Renal cortical epithelial cell (primary cell): ENCODE measurements at regions not wholly inside any gene's neighbourhood (a gene's known extent, or its start where the extent isn't known, plus 50 kb on each side); places are given as distances from the start of the nearest gene placed in this dataset.

ENCODE experiments used
- DNase-seq: peaks from one replicate; pipeline ENCODE4 v3.0.0-alpha.2; 2011; ENCODE audit warnings: low read depth

DNA sequence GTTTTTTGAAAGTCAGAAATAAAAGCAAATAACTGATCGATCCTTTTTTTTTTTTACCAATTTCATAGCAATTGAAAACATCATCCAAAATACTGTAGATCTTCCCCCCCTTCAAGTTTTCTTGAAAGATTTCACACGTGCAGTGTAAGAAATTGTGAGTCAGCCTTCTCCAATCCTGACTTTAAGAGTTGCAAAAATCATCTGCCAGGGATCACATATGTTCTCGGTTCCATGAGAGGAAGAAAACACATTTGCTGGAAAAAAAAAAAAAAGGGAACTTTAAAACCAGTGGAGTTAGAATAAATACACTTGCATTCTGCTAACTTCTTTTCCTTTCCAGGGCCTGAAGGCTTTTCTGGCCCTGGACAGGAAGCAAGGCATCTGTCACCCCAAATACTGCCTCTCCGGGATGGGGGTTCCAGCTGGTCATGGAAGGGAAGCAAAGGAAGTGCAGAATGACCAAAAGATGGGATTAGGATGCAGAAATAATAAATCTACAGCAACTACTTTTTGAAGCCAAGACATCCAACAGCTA is 198.4 kb upstream of the KIAA1217 start:
- no peak for DNase-seq

DNA sequence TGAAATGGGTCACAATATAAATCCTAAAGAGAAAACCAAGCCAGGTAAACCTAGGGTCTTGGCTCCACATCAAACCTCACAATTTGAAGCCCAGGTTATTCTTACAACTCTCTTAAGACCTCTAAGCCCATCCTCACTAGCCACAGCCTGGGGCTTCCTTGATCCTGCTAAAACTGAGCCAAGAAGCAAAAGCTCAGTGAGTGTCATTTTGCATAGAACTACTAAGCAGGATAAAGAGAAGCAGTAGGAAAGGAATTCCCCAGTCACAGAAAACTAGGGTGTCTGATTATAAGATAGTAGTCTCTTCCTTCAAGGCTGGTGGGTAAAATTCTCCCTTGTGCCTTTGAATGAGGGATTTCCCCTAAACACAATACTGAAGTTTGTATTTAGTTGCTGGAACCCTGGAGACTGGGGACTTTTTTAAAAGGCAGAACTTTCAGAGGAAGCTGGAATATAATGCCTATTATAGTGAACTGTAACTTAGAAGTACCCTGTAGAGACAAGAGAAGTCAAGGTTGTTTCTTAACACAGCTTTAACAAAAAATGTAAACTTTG is 196.6 kb upstream of the KIAA1217 start:
- no peak for DNase-seq

DNA sequence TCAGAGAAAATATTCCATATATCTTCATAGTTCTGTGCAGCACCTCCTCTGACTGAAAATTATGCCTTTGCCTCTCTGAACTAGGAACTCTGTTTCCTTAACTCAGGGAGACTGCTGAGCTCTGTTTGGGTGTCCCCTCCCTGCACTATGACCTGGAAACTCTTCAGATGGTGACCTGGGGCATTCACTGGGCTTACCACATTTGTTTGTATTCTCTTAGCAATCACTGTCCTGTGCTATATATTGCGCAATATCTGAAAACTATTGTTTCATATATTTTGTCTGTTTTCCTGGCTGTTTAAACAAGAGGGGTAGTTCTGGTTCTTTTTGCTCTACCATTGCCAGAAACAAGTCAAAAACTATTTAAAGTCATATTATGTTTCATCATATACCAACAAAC is 181.8 kb upstream of the KIAA1217 start:
- DNase-seq: peak; percentile 49

GRCh38 chr10:24034571-24034970 is 174.4 kb upstream of the KIAA1217 start:
- peak; percentile 23 for DNase-seq

GRCh38 chr10:24035761-24036160 is 173.2 kb upstream of the KIAA1217 start:
- no peak for DNase-seq

DNA sequence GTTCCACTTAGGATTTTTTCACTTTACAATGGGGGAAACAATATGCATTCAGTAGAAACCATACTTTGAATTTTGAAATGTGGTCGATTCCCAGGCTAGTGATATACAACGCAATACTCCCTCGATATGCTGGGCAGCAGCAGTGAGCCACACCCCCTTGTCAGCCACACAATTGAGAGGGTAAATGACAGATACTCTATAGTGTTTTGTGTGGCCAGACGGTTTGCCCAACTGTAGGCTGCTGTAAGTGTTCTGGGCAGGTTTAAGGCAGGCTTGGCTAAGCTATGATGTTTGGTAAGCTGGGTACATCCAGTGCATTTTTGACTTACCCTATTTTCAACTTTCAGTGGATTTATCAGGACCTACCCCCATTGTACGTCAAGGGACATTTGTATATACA is 169.6 kb upstream of the KIAA1217 start:
- no peak for DNase-seq

- DNase-seq: no peak
Observed at GRCh38 chr10:24039897-24040296, 169.0 kb upstream of the KIAA1217 start.

GRCh38 chr10:24041034-24041433 is 167.9 kb upstream of the KIAA1217 start:
- DNase-seq: peak; percentile 95

GRCh38 chr10:24041834-24042233 is 167.1 kb upstream of the KIAA1217 start:
- no peak for DNase-seq

GRCh38 chr10:24042884-24043283 is 166.1 kb upstream of the KIAA1217 start:
- no peak for DNase-seq

- no peak for DNase-seq
Observed at GRCh38 chr10:24046060-24046459, 162.9 kb upstream of the KIAA1217 start.

GRCh38 chr10:24047176-24047575 is 161.8 kb upstream of the KIAA1217 start:
- DNase-seq: peak; percentile 80

DNA sequence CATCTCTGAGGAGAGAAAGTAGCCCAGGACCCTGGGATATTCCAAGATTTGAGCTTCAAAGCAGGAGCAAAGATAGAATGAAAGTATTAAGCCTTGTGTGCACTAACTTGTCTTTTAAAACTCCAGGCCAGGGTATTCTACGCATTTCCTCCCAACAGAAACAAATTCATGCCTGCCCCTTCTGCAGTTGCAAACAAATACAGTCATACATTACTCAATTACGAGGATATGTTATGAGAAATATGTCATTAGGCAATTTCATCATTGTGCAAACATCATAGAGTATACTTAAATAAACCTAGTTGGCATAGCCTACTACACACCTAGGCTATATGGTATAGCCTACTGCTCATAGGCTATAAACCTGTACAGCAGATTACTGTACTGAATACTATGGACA is 154.5 kb upstream of the KIAA1217 start:
- no peak for DNase-seq

DNA sequence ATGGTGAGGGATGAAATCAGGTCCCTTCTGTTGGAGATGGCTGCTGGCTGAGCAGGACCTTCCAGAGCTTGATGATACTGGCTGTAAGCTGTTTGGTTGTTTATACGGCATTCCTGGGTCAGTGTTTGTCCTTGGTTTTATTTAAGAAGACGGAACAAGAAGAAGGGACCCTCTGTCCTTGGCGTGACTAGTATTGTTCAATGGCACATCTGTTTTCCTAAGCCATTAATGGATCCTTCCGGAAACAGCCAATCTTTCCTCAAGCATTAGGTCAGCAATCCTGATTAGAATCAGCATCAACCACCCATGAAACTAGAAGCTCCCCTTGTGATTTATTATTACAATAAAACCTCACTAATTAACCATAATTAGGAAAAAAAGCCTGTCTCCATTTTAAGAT is 128.7 kb upstream of the KIAA1217 start:
- DNase-seq: no peak

GRCh38 chr10:24086296-24087086 is 122.4 kb upstream of the KIAA1217 start:
- DNase-seq: no peak

GRCh38 chr10:24091256-24091655 is 117.7 kb upstream of the KIAA1217 start:
- peak; percentile 30 for DNase-seq

DNA sequence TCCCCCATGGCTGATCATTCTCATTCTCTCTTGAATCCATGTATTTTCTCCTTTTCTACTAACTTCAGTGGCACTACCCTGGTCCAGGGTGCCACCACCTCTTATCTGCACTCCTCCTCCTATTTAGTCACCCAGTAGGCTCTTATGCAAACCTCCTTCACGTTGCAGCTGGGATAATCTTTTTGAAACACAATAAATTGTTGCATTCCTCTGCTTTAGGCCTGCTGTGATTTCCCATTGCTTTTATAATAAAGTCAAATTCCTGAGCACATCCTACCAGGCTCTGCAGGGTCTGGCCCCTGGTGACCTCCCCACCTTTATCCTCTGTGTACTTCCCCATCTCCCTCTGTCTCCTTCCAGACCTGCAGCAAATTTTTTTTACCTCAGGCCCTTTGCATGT is 112.7 kb upstream of the KIAA1217 start:
- DNase-seq: no peak

GRCh38 chr10:24097751-24098207 is 111.2 kb upstream of the KIAA1217 start:
- DNase-seq: peak; percentile 56

DNA sequence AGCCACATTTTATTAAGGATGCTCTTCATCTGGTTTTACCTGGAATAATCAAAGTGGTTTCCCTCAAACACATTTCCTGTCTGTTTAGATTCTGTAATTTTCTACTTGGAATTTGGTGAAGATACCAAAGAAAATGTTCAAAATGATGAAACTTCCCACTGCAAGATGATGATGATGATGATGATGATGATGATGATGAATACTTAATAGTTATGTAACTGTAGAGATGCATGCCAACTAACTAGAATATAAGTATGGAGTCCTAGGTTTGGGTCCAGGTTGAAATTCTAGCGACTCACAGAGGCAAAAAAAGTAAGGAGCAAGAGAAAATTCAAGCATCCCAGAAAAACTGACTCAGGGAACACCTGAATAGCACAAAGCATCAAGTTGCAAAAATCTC is 104.0 kb upstream of the KIAA1217 start:
- no peak for DNase-seq

GRCh38 chr10:24113901-24114300 is 95.0 kb upstream of the KIAA1217 start:
- DNase-seq: no peak

DNA sequence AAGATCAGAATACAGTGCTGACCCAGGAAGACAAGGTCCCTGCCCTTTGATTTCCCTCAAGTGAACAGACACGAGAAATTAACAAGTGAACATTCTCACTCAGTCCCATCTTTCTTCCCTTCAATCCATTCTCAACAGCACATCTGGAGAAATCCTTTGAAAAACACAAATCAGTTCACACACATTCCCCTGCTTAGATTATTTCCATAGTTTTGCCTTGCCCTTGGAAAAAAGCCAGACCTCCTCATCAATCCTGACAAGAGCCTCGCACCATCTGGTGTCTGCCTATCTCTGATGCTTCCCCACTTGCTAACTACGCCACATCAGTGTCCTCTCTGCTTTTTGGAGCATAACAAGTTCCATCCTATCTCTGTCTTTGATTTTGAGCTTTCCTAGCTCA is 94.4 kb upstream of the KIAA1217 start:
- DNase-seq: no peak

GRCh38 chr10:24115403-24115802 is 93.5 kb upstream of the KIAA1217 start:
- peak; percentile 33 for DNase-seq

DNA sequence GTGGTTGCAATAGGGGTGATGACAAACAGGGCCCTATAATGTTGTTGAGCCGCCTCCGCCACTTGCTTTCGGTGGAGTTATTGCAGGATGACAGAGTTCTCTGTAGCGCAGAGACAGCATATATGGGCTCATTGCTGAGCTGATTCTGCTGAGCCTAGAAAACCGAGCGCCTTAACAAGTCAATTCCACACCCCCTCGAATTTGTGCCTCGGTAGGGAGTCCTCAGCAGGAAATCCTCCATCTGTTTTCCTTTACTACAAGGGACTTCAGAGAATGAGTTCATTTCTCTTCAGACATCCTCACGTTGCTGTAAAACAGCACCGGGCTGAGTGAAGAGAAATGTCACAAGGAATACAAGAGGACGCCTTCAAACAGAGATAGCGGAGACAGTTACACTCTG is 90.7 kb upstream of the KIAA1217 start:
- no peak for DNase-seq
